ENCODE measurements at regions not wholly inside any gene's neighbourhood (a gene's known extent, or its start where the extent isn't known, plus 50 kb on each side); places are given as distances from the start of the nearest gene placed in this dataset.

DNA sequence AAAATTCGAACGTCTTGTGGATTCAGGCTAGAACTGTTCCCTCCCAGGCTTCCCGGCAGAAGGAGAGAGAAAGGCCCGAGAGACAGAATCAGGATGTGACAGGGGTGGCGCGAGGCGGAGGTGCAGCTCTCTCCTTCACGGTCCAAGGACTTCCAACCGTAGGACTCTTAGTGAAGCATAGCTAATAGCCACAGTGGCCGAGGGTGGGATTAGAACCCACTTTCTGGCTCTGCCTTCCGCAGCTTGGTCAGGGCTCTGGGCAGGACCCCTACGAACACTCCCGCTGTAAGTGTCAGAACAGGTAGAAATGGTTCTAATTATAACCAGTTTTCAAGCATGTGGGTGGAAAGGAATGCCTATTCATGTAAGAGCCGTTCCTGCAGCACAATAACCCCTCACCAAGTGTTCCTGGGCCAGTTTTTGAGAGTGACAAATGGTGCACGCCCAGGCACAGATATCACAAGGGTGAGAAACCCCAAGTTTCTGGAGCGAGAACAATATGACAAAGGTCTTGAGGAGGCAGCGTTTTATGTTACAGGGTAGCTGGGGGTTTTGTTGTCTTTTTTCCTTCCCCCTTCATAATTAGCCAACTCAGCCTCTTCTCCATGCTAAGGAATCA is 86.4 kb downstream of the SYF2 start:
- Histone ChIP-seq H4K20me1 (ENCODE audit: insufficient read depth) (no peaks in the 10 kb centered on the region), H3K27ac (ENCODE audit: low read length) (no peak overlapping the region), H3K4me2 (ENCODE audit: low read length) (no peak overlapping the region), H3K9ac (ENCODE audit: low read length) (no peak overlapping the region), H3K9me3 (ENCODE audit: low read length) (no peaks in the 10 kb centered on the region), H3K9me2 (ENCODE audit: insufficient read depth, low read length) (no peaks in the 10 kb centered on the region), H3K27me3 (ENCODE audit: insufficient read depth, low read depth, low read length) (no peaks in the 10 kb centered on the region), H2AFZ (ENCODE audit: low read depth, low read length) (no peak overlapping the region), H3K79me2 (replicated peaks; ENCODE audit: insufficient read depth, low read length) (no peaks in the 10 kb centered on the region), H3K36me3 (ENCODE audit: insufficient read depth, low read length) (no peaks in the 10 kb centered on the region), H3F3A (ENCODE audit: insufficient read depth, low read length, poor library complexity, severe bottlenecking) (no peaks in the 10 kb centered on the region), H3K4me3 (ENCODE audit: low read length) (no peak overlapping the region)
- TF ChIP-seq, protein P1, sequence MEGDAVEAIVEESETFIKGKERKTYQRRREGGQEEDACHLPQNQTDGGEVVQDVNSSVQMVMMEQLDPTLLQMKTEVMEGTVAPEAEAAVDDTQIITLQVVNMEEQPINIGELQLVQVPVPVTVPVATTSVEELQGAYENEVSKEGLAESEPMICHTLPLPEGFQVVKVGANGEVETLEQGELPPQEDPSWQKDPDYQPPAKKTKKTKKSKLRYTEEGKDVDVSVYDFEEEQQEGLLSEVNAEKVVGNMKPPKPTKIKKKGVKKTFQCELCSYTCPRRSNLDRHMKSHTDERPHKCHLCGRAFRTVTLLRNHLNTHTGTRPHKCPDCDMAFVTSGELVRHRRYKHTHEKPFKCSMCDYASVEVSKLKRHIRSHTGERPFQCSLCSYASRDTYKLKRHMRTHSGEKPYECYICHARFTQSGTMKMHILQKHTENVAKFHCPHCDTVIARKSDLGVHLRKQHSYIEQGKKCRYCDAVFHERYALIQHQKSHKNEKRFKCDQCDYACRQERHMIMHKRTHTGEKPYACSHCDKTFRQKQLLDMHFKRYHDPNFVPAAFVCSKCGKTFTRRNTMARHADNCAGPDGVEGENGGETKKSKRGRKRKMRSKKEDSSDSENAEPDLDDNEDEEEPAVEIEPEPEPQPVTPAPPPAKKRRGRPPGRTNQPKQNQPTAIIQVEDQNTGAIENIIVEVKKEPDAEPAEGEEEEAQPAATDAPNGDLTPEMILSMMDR (IDR thresholded peaks at IDR 0.05; ENCODE audit: poor library complexity, severe bottlenecking), result no peak
- no peak for TF ChIP-seq SMC3 (conservative IDR thresholded peaks at IDR 0.05; ENCODE audit: poor library complexity)
- TF ChIP-seq, protein P2, sequence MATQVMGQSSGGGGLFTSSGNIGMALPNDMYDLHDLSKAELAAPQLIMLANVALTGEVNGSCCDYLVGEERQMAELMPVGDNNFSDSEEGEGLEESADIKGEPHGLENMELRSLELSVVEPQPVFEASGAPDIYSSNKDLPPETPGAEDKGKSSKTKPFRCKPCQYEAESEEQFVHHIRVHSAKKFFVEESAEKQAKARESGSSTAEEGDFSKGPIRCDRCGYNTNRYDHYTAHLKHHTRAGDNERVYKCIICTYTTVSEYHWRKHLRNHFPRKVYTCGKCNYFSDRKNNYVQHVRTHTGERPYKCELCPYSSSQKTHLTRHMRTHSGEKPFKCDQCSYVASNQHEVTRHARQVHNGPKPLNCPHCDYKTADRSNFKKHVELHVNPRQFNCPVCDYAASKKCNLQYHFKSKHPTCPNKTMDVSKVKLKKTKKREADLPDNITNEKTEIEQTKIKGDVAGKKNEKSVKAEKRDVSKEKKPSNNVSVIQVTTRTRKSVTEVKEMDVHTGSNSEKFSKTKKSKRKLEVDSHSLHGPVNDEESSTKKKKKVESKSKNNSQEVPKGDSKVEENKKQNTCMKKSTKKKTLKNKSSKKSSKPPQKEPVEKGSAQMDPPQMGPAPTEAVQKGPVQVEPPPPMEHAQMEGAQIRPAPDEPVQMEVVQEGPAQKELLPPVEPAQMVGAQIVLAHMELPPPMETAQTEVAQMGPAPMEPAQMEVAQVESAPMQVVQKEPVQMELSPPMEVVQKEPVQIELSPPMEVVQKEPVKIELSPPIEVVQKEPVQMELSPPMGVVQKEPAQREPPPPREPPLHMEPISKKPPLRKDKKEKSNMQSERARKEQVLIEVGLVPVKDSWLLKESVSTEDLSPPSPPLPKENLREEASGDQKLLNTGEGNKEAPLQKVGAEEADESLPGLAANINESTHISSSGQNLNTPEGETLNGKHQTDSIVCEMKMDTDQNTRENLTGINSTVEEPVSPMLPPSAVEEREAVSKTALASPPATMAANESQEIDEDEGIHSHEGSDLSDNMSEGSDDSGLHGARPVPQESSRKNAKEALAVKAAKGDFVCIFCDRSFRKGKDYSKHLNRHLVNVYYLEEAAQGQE (IDR thresholded peaks at IDR 0.05; ENCODE audit: borderline replicate concordance), result no peak
- no peak for TF ChIP-seq RAD21 (conservative IDR thresholded peaks at IDR 0.05)
- no peak for TF ChIP-seq EZH2 (IDR thresholded peaks at IDR 0.05; ENCODE audit: borderline replicate concordance, insufficient read depth, low read length, poor library complexity, severe bottlenecking)
- TF ChIP-seq EP300 (conservative IDR thresholded peaks at IDR 0.05; ENCODE audit: poor library complexity, severe bottlenecking), result no peak
- no peak for TF ChIP-seq POLR2AphosphoS5 (IDR thresholded peaks at IDR 0.05)
- TF ChIP-seq TAF1 (IDR thresholded peaks at IDR 0.05; ENCODE audit: low read depth), result no peak
- no peak for TF ChIP-seq MXI1 (conservative IDR thresholded peaks at IDR 0.05; ENCODE audit: poor library complexity, severe bottlenecking)

DNA sequence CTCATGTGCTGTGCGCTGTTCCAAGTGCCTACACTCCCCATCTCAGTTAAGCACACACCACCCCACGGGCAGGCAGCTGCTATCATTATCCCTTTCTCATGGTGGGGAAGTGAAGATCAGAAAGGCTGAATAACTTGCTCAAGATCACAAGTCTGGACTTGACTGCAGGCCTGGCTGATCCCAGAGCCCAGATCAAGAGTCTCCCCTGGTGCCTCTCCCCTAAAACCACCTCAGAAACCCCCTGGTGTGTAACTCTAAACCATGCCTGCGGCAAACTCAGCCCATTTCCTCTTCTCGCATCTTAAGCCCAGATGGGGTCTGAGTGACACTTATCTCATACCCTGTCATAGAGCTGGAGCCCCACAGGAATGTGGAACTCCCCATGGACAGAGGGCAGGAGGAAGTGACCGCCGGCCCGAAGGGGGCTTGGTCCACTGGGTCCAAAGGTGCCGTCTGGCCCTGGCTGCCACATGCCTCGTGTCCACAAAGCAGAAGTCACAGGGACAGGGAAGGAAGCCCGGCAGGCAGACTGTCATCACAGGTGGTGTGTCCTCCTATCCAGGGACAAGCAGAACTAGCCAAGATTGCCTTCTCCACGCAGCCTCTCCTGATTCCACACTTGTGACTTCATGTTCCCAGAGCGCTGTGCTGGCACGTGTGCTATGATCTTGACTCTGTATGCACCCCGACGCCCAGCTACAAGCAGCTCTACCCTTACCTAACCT is 92.1 kb downstream of the SYF2 start:
- no peaks in the 10 kb centered on the region for H4K20me1 ChIP-seq (ENCODE audit: insufficient read depth)
- no peak overlapping the region for H3K4me2 ChIP-seq (ENCODE audit: low read length)
- H3K9me2 ChIP-seq (ENCODE audit: insufficient read depth, low read length), result no peaks in the 10 kb centered on the region

More for the DNA sequence above, 92.1 kb downstream of the SYF2 start:
- TF ChIP-seq EP300 (conservative IDR thresholded peaks at IDR 0.05; ENCODE audit: poor library complexity, severe bottlenecking) (no peak), MXI1 (conservative IDR thresholded peaks at IDR 0.05; ENCODE audit: poor library complexity, severe bottlenecking) (no peak), SMC3 (conservative IDR thresholded peaks at IDR 0.05; ENCODE audit: poor library complexity) (no peak), EZH2 (IDR thresholded peaks at IDR 0.05; ENCODE audit: borderline replicate concordance, insufficient read depth, low read length, poor library complexity, severe bottlenecking) (no peak), TAF1 (IDR thresholded peaks at IDR 0.05; ENCODE audit: low read depth) (no peak), RAD21 (conservative IDR thresholded peaks at IDR 0.05) (no peak)
- TF ChIP-seq, protein P2 (IDR thresholded peaks at IDR 0.05; ENCODE audit: borderline replicate concordance), result no peak
- TF ChIP-seq, protein P1 (IDR thresholded peaks at IDR 0.05; ENCODE audit: poor library complexity, severe bottlenecking), result no peak
- Histone ChIP-seq H3K36me3 (ENCODE audit: insufficient read depth, low read length) (no peaks in the 10 kb centered on the region), H3K27me3 (ENCODE audit: insufficient read depth, low read depth, low read length) (no peaks in the 10 kb centered on the region), H3F3A (ENCODE audit: insufficient read depth, low read length, poor library complexity, severe bottlenecking) (no peaks in the 10 kb centered on the region), H3K9ac (ENCODE audit: low read length) (no peak overlapping the region), H3K79me2 (replicated peaks; ENCODE audit: insufficient read depth, low read length) (no peaks in the 10 kb centered on the region), H3K9me3 (ENCODE audit: low read length) (no peaks in the 10 kb centered on the region), H3K27ac (ENCODE audit: low read length) (no peak overlapping the region), H2AFZ (ENCODE audit: low read depth, low read length) (no peak overlapping the region), H3K4me3 (ENCODE audit: low read length) (no peak overlapping the region)
